A673 (cell line): ENCODE measurements at regions not wholly inside any gene's neighbourhood (a gene's known extent, or its start where the extent isn't known, plus 50 kb on each side); places are given as distances from the start of the nearest gene placed in this dataset.

Experiments
- CTCF ChIP-seq: fragments of 300-800, 200-600 bp; sonication (generic); conservative IDR thresholded peaks from 2 replicates; pipeline ENCODE4 v1.5.1; 2017; ENCODE audit warnings: low read depth, mild to moderate bottlenecking, antibody characterized with exemption, low read length, moderate library complexity, mixed read lengths
- EZH2 ChIP-seq: fragments of 200-600 bp; sonication (generic); IDR thresholded peaks from 2 replicates; pipeline ENCODE4 v1.6.1; 2017; ENCODE audit warnings: borderline replicate concordance, low read depth, mild to moderate bottlenecking, mixed read lengths, antibody characterized with exemption, low read length; ENCODE audit not compliant: poor library complexity, severe bottlenecking

- TF ChIP-seq CTCF (no peak), EZH2 (no peak)
Measured at GRCh38 chr2:116924509-116924908, 890.0 kb upstream of the DDX18 start.
